MM.1S (cell line): ENCODE measurements at regions not wholly inside any gene's neighbourhood (a gene's known extent, or its start where the extent isn't known, plus 50 kb on each side); places are given as distances from the start of the nearest gene placed in this dataset.

Experiments
- DNase-seq: peaks from one replicate; pipeline ENCODE4 v3.0.0-alpha.2; 2015
- H2AFZ ChIP-seq: fragments of 300-600 bp; sonication (generic); 2 replicates; pipeline ENCODE4 v1.6.0; 2016; ENCODE audit warnings: antibody characterized with exemption, low read length
- H3F3A ChIP-seq: fragments of 300-600 bp; sonication (generic); 2 replicates; pipeline ENCODE4 v1.6.1; 2016; ENCODE audit warnings: mild to moderate bottlenecking, antibody characterized with exemption, low read length, moderate library complexity, mixed read lengths; ENCODE audit not compliant: insufficient read depth
- H3K27ac ChIP-seq: fragments of 300-600 bp; sonication (generic); 2 replicates; pipeline ENCODE4 v1.5.1; 2016; ENCODE audit warnings: mild to moderate bottlenecking, low read length
- H3K27me3 ChIP-seq: fragments of 300-600 bp; sonication (generic); replicated peaks from 2 replicates; pipeline ENCODE4 v1.6.0; 2016; ENCODE audit warnings: low read length; ENCODE audit not compliant: insufficient read depth
- H3K36me3 ChIP-seq: fragments of 300-600 bp; sonication (generic); replicated peaks from 2 replicates; pipeline ENCODE4 v1.6.1; 2016; ENCODE audit warnings: mild to moderate bottlenecking, low read length, mixed read lengths; ENCODE audit not compliant: insufficient read depth
- H3K4me1 ChIP-seq: fragments of 300-600 bp; sonication (generic); 2 replicates; pipeline ENCODE4 v1.6.1; 2016; ENCODE audit warnings: low read length, mixed read lengths
- H3K4me2 ChIP-seq: fragments of 300-600 bp; sonication (generic); 2 replicates; pipeline ENCODE4 v1.6.0; 2016; ENCODE audit warnings: low read depth, low read length
- H3K4me3 ChIP-seq: fragments of 300-600 bp; sonication (generic); 2 replicates; pipeline ENCODE4 v1.5.1; 2016; ENCODE audit warnings: low read length, mixed read lengths
- H3K79me2 ChIP-seq: fragments of 300-600 bp; sonication (generic); 2 replicates; pipeline ENCODE4 v1.6.1; 2016; ENCODE audit warnings: mixed run types, low read length, mixed read lengths
- H3K9ac ChIP-seq: fragments of 300-600 bp; sonication (generic); 2 replicates; pipeline ENCODE4 v1.6.1; 2016; ENCODE audit warnings: low read length, mixed read lengths
- H3K9me2 ChIP-seq: fragments of 300-600 bp; sonication (generic); replicated peaks from 2 replicates; pipeline ENCODE4 v1.6.1; 2016; ENCODE audit warnings: mild to moderate bottlenecking, low read length, mixed read lengths; ENCODE audit not compliant: insufficient read depth
- H3K9me3 ChIP-seq: fragments of 300-600 bp; sonication (generic); replicated peaks from 2 replicates; pipeline ENCODE4 v1.6.1; 2016; ENCODE audit warnings: mild to moderate bottlenecking, low read length, mixed read lengths; ENCODE audit not compliant: insufficient read depth
- H4K20me1 ChIP-seq: fragments of 300-600 bp; sonication (generic); 2 replicates; pipeline ENCODE4 v1.6.1; 2016; ENCODE audit warnings: mild to moderate bottlenecking, low read length, moderate library complexity, mixed read lengths; ENCODE audit not compliant: insufficient read depth
- CTCF ChIP-seq: fragments of 300-600 bp; sonication (generic); IDR thresholded peaks from 2 replicates; pipeline ENCODE4 v1.5.1; 2016; ENCODE audit warnings: antibody characterized with exemption, low read length, mixed read lengths
- EZH2 ChIP-seq: fragments of 300-600 bp; sonication (generic); optimal IDR thresholded peaks from 2 replicates; pipeline ENCODE3; 2017; ENCODE audit warnings: low read depth, mild to moderate bottlenecking, antibody characterized with exemption, low read length, mixed read lengths
- EZH2phosphoT487 ChIP-seq: fragments of 300-600 bp; sonication (generic); IDR thresholded peaks from 2 replicates; pipeline ENCODE4 v1.6.1; 2018; ENCODE audit warnings: antibody characterized with exemption, low read length

GRCh38 chr11:127600674-127601073 lies 600.1 kb upstream of the KIRREL3 start:
- Histone ChIP-seq H2AFZ (no peak overlapping the region), H3K79me2 (no peaks in the 10 kb centered on the region), H3K9me2 (no peaks in the 10 kb centered on the region)

GRCh38 chr11:127598476-127598875 lies 597.9 kb upstream of the KIRREL3 start:
- Histone ChIP-seq H3K4me2 (no peak overlapping the region), H3K79me2 (no peaks in the 10 kb centered on the region), H3K4me1 (no peaks in the 10 kb centered on the region), H3K27ac (no peak overlapping the region), H3K9ac (no peak overlapping the region), H3K9me2 (no peaks in the 10 kb centered on the region), H3K4me3 (no peak overlapping the region), H3K9me3 (no peaks in the 10 kb centered on the region), H3K27me3 (no peaks in the 10 kb centered on the region), H3K36me3 (no peaks in the 10 kb centered on the region), H2AFZ (no peak overlapping the region), H3F3A (no peaks in the 10 kb centered on the region), H4K20me1 (no peaks in the 10 kb centered on the region)
- no peak for TF ChIP-seq CTCF
- TF ChIP-seq EZH2phosphoT487, result no peak
- no peak for TF ChIP-seq EZH2
- no peak for DNase-seq

More at GRCh38 chr11:127600674-127601073, 600.1 kb upstream of the KIRREL3 start:
- Histone ChIP-seq H3K27me3 (no peaks in the 10 kb centered on the region), H3K36me3 (no peaks in the 10 kb centered on the region), H3K27ac (no peak overlapping the region), H3K4me2 (no peak overlapping the region), H3F3A (no peaks in the 10 kb centered on the region), H3K9ac (no peak overlapping the region), H3K9me3 (no peaks in the 10 kb centered on the region), H4K20me1 (no peaks in the 10 kb centered on the region), H3K4me3 (no peak overlapping the region), H3K4me1 (no peaks in the 10 kb centered on the region)
- TF ChIP-seq EZH2, result no peak
- TF ChIP-seq EZH2phosphoT487, result no peak
- no peak for TF ChIP-seq CTCF
- DNase-seq, result no peak

- Histone ChIP-seq H2AFZ (no peak overlapping the region), H3K27ac (no peak overlapping the region), H3F3A (no peaks in the 10 kb centered on the region), H3K79me2 (no peaks in the 10 kb centered on the region), H3K9me3 (no peaks in the 10 kb centered on the region), H3K36me3 (no peaks in the 10 kb centered on the region), H3K4me3 (no peak overlapping the region), H3K9me2 (no peaks in the 10 kb centered on the region), H3K9ac (no peak overlapping the region), H3K27me3 (no peaks in the 10 kb centered on the region), H3K4me1 (no peaks in the 10 kb centered on the region), H4K20me1 (no peaks in the 10 kb centered on the region), H3K4me2 (no peak overlapping the region)
- DNase-seq, result no peak
- no peak for TF ChIP-seq EZH2phosphoT487
- TF ChIP-seq CTCF, result no peak
- no peak for TF ChIP-seq EZH2
Observed at GRCh38 chr11:127596433-127596832, 595.9 kb upstream of the KIRREL3 start.
